ENCODE measurements at regions not wholly inside any gene's neighbourhood (a gene's known extent, or its start where the extent isn't known, plus 50 kb on each side); places are given as distances from the start of the nearest gene placed in this dataset.
"Not testable (repeated sequence)": the region's sequence is repeated elsewhere in the genome, so short reads cannot be mapped to it uniquely, and the experiment has no call there.

- no peak for DNase-seq
Observed at GRCh38 chr14:55904086-55904485, 214.1 kb upstream of the PELI2 start.

GRCh38 chr14:55908106-55908505 lies 210.1 kb upstream of the PELI2 start:
- no peak for DNase-seq

GRCh38 chr14:55909879-55910278 lies 208.3 kb upstream of the PELI2 start:
- no peak for DNase-seq

GRCh38 chr14:55910601-55911243 lies 207.5 kb upstream of the PELI2 start:
- DNase-seq: no peak

GRCh38 chr14:55911776-55912175 lies 206.4 kb upstream of the PELI2 start:
- no peak for DNase-seq

- DNase-seq: no peak
Observed at GRCh38 chr14:55912344-55912743, 205.9 kb upstream of the PELI2 start.

- no peak for DNase-seq
Observed at GRCh38 chr14:55913324-55914025, 204.7 kb upstream of the PELI2 start.

- DNase-seq: no peak
Observed at GRCh38 chr14:55914771-55915170, 203.4 kb upstream of the PELI2 start.

GRCh38 chr14:55915456-55915855 lies 202.8 kb upstream of the PELI2 start:
- no peak for DNase-seq

GRCh38 chr14:55919800-55920199 lies 198.4 kb upstream of the PELI2 start:
- DNase-seq: not testable (repeated sequence)

- no peak for DNase-seq
Observed at GRCh38 chr14:55921511-55921910, 196.7 kb upstream of the PELI2 start.

GRCh38 chr14:55926007-55926406 lies 192.2 kb upstream of the PELI2 start:
- DNase-seq: no peak

GRCh38 chr14:55927028-55927427 lies 191.2 kb upstream of the PELI2 start:
- no peak for DNase-seq

GRCh38 chr14:55928276-55928675 lies 189.9 kb upstream of the PELI2 start:
- no peak for DNase-seq

- no peak for DNase-seq
Observed at GRCh38 chr14:55929136-55929535, 189.1 kb upstream of the PELI2 start.

GRCh38 chr14:55930016-55930784 lies 188.0 kb upstream of the PELI2 start:
- no peak for DNase-seq

GRCh38 chr14:55936691-55937090 lies 181.5 kb upstream of the PELI2 start:
- DNase-seq: no peak

- peak; percentile 36 for DNase-seq
Observed at GRCh38 chr14:55938249-55938791, 179.9 kb upstream of the PELI2 start.

GRCh38 chr14:55942076-55942654 lies 176.0 kb upstream of the PELI2 start:
- no peak for DNase-seq

GRCh38 chr14:55942826-55943225 lies 175.4 kb upstream of the PELI2 start:
- DNase-seq: no peak

- DNase-seq: no peak
Observed at GRCh38 chr14:55944757-55945156, 173.5 kb upstream of the PELI2 start.

GRCh38 chr14:55946231-55946630 lies 172.0 kb upstream of the PELI2 start:
- no peak for DNase-seq

GRCh38 chr14:55948399-55948798 lies 169.8 kb upstream of the PELI2 start:
- no peak for DNase-seq
